CD4-positive, alpha-beta T cell treated with Interleukin-10 for 1 hour (primary cell): ENCODE measurements at regions not wholly inside any gene's neighbourhood (a gene's known extent, or its start where the extent isn't known, plus 50 kb on each side); places are given as distances from the start of the nearest gene placed in this dataset.

Source experiments
- DNase-seq: peaks from one replicate; pipeline ENCODE4 v3.0.0-alpha.2; 2020

DNA sequence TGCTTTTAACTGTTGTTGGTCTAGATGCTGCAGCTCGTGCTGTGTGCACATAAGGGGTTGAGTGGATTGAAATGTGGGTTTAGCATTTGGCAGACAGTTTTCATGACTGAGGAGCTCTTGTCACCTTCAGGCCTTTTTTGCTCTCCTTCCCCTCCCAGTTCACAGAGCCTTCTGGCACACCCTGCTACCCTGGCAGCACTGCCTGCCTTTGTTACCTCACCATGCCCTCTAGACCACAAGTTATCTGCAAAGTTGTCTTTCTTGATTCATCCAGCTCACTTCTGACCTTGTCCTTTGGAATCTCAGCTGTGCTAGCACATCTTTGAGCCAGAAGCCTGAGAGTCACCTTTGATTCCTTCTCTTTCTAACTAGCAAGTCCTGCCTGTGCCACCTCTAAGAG, 348.9 kb upstream of the ZFP64 start:
- DNase-seq = no peak

DNA sequence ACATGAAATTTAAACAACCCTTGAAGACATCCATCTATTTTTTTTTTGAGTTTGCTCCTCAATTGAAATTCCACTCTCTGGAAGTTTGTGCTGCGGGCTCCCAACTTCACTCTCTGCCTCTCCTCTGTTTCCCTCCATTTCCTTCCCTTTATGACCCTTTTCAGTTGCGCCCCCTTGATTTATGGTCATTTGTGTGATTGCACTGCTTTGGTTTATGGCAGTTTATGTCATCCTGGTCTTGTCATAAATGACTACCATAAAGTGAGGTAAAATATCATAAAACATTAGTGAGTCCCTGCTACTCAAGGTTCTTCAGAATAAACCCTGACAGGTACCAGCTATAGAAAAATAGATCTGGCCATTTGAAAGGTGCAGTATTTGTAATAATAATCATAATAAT, 348.3 kb upstream of the ZFP64 start:
- no peak for DNase-seq

DNA sequence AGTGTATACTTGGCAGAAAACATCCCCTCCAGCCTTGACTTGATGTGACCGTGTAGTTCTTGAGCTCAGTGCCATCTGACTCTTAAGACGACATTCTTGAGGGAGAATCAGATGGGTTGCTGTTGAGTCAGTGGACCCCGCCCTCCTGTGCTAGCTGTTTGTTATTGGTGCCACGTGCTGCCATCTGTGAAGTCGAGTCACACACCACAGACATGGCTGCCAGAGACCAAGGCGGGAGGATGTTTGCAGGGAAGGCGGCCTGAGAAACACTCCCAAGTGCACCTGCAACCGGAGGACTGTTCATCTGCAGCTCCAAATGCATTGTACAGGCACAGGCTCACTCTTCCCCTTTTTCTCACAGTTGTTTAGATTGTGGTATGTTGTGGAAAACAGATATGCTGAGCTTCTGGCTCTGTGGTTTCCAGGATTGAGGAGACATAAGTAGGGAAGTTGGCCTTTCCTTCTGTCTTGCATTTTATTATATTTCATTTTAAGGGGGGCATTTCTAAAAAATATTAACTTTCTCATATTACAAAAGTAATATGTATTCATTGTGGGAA, 345.3 kb upstream of the ZFP64 start:
- DNase-seq = no peak

DNA sequence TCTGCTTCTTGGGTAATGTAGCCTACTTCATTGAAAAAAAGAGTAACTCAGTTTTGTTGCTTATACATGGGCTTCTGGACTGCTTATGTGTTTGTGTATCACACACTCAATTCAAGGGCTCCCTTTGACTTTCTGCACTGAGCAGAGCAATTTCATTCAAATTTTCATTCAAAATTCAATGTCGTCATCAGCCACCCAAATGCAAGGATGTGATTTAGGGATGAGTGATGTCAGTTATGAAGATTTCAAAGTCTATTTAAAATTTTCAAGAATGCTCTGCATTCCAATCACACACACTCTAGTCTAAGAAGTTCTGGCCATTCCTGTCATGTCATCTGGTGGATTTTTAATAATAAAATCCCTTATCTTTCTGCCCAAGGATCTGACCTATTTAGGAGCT, 344.5 kb upstream of the ZFP64 start:
- DNase-seq = no peak

DNA sequence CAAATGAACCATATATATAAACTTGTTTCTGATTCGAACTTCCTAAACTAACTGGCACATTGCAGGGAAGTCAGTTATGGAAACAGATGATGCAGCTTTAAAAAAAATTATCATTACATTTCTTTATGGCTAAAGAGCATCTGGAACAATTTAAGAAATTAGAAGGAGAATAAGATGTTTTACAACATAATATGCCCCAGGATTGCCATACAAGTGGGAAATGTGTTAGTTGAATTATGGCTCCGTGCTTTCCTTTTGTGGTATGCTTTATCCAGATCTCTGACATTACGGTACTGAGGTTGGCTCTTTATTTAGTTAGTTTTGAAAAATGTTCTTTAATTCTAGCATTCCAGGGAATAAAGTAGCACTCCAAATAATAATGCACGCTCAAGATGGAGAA, 343.0 kb upstream of the ZFP64 start:
- no peak for DNase-seq

DNA sequence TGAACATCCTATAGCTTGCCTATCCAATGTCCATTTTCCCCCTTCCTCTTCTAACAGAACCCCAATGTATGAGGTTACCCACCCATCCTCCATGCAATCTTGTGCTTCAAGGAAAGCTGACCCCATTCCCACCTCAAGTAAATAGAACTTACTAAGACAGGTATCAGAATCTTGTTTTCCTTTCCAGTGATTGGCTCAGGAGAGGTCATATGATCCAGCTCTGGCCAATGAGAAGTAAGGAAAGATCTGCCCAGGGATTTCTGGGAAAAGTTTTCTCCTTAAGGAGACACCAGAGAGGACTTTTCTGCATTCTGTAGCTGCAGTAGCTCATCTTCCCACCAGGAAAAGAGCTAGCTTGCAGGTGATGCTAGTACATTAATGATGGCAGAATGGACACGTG, 341.8 kb upstream of the ZFP64 start:
- DNase-seq = no peak

DNA sequence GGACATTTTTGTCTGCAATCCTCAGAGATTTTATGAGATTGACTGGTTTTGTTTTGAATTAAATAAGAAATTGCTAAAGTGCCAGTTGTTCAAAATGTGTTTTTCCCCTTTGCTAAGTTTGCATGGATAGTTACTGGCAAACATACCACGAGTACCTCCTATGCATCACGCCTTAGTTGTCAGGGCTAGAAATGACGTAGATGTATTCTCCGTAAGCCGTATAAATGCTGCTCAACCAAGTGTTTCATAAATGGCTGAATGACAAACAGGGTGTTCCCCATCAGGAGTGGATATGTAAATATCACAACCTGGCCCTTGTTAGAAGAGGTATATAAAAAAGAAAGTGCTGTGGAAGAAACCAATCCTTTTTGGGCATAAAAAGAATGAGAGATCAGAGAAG, 341.1 kb upstream of the ZFP64 start:
- no peak for DNase-seq

DNA sequence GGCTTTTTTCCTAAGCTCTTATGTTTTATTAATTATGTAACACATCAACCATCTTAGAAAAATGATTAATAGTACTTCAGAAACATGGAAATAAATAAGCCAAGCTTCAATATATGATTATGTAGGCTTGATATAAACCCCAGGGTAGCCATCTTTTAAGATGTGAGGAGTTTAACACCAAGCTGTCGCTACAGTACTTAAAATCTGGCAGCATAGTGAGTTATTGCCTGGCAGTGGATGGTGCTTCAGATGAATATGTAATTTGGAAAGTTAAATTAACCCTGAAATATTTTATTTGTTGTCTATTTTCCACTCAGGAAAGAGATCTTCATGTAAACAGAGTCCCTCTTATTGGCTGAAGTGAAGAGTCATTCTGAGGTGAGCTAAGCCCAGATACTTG, 339.0 kb upstream of the ZFP64 start:
- DNase-seq = no peak

DNA sequence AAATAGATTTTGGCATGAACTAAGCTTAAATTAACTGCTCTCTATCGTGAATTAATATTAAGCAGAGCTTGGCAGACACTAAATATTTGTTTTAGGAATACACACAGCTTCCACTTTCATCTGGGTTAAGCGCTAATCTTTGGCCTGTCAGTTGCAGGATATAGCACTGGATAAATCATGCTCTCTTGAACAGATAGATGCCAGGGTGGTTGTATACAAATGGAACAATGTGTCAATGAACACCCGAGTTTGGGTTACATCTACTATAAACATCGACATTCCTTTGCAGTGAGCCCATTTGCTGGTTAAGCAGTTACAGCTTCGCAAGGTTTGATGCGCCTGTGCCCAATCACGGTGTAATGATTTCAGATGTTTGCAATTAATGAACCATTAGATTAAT, 338.2 kb upstream of the ZFP64 start:
- DNase-seq = no peak

DNA sequence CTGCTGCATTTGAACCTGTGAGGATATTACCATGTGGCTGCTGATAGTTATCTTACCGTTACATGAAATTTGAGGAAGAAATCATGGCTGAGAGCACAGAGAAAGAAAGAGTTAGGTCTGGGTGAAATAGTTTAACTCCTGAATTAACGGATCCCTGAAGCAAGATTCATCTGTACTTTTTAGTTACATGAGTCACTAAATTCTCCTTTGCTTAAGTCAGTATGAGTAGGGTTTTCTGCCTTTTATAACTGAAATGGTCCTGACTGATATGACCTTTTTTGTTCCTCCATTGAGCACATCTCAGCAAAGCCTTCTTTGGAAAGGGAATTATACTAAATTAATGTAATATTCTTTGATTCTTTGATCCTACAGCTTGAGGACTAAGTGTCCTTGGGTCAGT, 333.3 kb upstream of the ZFP64 start:
- no peak for DNase-seq

DNA sequence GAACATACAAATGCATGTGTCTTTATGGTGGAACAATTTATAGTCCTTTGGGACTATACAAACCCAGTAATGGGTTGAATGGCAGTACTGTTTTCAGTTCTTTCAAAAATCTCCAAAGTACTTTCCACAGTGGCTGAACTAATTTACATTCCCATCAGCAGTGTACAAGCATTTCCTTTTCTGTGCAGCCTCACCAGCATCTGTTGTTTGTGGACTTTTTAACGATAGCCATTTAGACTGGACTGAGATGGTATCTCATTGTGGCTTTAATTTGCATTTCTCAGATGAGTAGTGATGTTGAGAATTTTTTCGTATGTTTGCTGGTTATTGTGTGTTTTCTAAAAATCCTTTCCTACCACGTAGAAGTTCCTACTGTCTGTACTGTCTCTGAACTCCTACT, 327.2 kb upstream of the ZFP64 start:
- no peak for DNase-seq

DNA sequence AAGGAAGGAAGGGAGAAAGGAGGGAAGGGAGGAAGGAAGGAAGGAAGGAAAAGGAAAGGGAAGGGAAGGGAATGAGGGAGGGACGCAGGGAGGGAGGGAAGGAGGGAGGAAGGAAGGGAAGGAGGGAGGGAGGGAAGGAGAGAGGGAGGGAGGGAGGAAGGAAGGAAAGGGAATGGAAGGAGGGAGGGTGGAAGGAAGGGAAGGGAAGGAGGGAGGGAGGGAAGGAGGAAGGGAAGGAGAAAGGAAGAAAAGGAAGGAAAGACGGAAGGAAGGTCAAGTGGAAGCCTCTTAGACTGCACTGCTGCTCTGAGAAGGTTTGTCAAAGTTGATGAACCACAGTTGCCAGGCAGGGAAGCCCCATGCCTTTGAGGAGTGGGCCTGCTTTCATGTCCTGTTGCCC, 324.3 kb upstream of the ZFP64 start:
- DNase-seq = no peak

DNA sequence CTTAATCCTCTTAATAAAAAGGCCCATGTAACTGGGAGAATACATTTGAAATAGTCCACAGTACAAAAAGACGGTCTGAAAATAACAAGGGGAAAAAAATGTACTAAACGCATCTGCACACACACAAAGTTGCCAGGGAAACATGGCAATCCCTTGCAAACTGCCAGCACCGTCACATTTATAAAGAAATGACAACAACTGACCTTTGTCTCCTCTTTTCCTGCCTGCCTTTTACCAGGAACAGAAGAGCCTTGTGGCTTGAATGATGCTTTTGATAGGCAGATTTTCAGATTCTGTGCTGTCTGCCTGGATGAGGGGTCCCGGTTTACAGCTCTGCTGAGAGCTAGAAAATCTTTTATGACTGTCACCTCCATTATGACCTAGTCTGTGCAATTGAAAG, 308.6 kb upstream of the ZFP64 start:
- DNase-seq = no peak

DNA sequence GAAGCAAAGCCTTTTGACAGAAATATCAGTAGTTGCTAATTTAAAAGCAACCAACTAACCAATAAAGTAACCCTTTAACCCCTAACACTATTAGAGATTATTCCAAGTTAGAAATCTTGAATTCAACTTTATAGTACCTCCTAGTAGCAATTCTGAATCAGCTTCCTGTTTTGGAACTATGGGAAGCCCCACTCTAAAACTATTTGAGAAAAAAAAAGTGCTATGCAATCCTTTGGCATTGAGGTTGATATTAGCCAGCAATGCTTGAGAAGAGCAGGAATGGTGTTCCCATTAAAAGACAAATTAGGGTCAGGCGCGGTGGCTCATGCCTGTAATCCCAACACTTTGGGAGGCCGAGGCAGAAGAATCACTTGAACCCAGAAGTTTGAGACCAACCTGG, 306.2 kb upstream of the ZFP64 start:
- no peak for DNase-seq

DNA sequence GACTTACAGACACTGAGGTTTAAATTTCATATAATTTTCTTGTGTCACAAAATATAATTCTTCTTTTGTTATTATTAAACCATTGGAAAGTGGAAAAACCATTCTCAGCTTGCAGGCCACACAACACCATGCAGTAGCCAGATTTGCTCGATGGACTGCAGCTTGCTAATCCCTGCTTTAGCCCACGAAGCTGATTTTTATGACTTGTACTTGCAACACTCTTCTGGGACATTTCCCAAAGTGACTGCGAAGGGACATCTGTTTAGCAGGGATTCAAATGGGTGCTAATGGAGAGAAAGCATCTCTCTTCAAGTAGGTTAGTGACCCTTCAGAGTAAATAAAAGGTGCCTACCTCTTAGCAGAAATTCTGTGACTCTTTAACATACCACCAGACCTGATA, 304.6 kb upstream of the ZFP64 start:
- no peak for DNase-seq

DNA sequence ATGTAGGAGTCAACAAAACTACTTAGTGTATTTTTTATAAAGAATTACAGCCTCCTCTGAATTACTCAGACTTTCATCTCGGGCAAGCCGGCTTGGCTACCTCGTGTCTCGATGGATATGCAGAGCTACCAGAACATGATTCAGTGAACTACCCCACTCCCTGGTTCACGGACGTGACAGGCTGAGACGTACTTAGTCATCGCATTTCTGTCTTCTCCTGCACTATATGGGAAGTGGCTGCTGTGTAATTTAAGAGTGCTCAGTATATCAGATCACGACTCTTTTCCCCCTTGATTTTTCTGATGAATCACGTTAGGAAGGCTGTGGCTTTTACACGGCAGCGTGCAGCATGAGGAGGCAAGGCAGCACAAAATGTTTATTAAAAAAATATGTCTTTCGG, 302.7 kb upstream of the ZFP64 start:
- DNase-seq = no peak

DNA sequence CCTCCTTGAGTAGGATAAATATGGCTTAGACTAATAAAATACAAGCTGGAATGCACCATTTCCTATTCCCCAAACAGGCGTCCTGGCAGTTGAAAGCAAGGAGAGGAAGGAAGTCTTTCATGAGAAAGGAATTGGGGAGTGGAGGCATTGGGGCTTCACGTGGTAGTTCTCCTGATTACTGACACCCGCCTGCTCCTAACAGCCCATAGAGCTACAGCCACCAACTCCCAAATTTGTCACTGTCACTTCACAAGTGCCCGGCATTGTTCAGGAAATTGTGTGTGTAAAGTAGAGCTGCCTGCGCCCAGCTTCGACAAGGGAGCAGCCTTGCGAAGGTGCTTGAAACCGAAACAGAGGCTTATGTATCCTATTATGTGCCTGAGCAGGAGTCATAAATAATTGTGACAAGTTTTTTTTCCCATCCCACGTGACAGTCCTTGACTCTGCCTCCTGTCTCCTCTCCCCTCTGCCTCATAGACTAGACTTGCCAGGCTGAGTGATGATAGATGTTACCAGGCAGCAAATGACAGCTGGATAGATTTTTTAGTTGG, 301.7 kb upstream of the ZFP64 start:
- no peak for DNase-seq

DNA sequence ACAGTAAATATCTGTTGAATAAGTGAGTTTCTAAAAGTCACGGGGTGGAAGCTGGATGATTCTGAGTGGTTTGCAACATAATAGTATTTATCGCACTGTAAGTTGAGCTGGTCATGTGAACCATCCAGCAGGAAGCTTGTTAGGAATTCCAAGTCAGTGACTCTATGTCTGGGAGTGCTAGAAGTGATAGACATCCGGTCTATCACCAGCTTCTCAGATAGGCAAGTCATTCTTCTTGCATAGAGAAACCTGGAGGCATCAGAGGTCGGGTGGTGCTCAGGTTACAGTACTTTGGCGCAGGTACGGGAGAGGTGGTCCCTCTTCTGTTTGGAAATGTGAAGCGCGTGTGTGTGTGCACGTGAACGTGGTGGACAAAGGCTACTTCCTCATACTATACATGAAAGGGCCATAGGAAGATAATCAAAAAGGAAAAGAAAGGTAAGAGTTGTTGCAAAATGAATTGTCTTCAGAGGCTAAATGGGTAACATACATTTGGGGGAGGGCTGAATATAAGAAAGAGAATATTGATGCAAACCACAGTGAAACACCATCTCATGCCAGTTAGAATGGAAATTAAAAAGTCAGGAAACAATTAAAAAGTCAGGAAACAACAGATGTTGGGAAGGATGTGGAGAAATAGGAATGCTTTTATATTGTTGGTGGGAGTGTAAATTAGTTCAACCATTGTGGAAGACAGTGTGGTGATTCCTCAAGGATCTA, 299.3 kb upstream of the ZFP64 start:
- no peak for DNase-seq

DNA sequence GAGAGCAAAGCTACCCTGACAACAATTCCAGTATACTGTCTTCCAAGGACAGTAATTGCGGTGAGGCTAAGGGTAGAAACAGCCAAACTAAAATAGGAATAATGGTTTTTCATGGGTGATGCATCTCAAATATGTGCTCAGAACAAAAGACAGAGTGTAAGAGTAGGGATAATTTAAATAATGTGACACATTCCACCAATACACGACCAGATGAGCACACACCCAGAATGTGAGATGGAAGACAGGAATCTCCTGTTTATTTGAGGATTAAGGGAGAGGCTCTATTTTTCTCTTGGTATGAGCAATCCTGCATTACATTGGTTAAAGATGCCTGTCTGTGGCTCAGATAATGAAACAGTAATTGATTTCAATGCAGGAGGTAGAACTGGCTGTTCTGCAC, 292.9 kb upstream of the ZFP64 start:
- DNase-seq = no peak

DNA sequence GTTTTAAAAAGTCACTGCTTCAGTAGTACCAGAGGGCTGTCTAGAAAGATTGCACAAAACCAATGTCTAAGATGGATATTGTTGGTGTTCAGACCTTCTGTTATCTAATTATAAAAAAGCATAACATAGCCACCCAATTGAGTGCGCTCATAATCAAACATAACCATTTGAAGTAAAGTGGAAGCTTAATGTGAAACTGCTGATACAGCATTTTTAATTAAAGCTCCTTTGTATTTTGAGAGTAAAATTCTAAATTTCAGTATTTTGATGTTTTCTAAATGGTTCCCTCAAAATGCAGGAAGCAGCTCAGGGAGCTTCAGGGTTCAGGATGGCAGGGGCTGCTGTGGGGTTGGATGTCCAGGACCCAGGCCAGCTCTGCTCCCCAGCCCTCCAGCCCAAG, 291.8 kb upstream of the ZFP64 start:
- DNase-seq = no peak

DNA sequence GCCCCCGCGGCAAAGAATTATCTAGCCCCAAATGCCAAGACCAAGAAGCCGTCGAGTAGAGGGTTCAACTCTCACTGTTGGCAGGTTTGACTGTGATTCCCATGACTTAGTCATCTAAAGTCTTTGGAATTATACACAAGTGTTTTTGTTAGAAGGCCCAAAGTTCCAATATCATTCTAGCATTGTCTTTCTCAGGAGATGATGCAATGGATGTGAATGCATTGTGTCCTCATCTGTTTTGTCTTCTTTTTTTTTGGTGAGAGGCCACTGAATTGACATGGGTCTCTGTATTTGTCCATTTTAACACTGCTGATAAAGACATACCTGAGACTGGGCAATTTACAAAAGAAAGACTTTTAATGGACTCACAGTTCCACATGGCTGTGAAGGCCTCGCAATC, 290.5 kb upstream of the ZFP64 start:
- DNase-seq = no peak

DNA sequence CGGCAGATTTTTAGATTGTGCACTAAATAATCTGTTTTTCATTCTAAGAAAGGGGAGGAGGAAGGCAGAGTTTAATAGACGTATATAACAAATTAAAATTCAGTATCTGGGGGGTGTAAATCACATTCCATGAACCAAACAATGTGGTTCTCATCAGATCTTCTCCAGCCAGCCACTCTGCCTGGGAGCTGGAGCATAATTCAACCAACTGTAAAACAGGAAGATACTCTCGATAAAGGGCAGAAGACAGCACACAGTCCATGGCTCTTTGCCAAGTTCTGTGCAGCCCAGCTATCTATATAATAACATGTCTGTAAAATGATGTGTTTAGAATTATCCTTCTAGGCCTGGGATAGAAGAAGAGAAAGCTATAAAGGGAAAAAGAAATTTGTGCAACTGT, 289.9 kb upstream of the ZFP64 start:
- no peak for DNase-seq

DNA sequence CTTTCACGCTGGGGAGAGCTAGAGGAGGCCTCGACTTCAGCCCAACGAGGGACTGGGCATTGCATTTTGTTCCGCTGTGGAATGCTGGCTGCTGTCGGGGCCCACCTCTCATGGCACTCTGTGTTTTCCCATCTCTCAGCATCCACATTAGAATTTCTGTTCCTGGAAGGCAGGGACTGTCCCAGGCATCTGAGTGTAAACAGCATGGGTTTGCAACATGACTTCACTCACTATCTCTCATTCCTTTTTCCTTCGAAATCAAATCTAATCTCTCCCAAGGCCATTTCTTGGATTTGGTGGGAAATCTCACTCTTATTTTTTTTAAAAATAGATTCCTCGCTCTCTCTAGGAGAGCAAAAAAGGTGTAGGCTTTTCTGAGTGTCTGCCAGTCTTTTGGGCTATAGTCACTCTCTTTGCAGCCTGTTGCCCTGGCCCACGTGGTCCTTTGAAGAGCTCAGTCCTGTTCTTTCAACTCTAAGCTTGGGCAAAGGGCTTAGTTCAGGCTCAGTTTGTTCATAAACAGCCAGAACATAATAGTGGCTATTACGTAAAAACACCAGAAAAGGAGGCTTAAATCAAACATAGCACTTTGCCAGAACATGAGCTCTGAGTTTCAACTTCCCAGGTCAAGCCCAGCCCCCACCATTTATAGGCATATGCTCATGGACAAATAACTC, 284.6 kb upstream of the ZFP64 start:
- DNase-seq = no peak

DNA sequence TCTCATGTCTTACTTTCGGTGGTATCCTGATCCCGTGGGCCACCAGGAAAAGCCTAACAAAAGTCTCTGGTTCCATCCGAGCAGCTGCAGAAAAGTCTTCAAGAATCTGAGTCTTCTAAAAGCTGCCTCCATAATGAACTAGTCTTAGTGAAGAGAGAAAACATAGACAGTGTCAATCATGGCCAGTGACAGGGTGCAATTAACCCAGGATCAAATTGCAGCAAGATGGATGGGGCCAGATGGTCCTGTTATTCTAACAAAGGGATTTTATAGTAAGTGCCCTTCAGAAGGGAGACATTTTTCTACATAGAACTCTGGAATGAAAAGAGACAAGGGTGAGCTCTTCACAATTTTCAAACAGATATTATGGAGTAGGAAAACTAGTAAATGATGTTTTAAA, 281.6 kb upstream of the ZFP64 start:
- no peak for DNase-seq

DNA sequence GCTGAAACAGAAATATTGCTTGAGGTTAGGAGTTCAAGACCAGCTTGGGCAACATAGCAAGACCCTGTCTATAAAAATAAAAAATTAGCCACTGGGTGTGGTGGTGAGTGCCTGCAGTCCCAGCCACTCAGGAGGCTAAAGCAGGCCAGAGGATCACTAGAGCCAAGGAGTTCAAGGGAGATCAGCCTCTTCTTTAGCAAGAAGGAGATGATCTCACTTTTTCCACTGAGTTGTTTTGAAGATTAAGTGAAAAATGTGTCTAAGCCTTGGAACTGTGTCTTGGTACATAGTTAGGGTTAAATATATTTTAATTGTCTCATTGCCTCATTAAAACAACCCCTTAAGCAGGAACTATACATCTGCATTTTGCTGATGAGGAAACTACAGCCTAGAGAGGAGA, 279.0 kb upstream of the ZFP64 start:
- no peak for DNase-seq
